ENCODE measurements at regions not wholly inside any gene's neighbourhood (a gene's known extent, or its start where the extent isn't known, plus 50 kb on each side); places are given as distances from the start of the nearest gene placed in this dataset.

DNA sequence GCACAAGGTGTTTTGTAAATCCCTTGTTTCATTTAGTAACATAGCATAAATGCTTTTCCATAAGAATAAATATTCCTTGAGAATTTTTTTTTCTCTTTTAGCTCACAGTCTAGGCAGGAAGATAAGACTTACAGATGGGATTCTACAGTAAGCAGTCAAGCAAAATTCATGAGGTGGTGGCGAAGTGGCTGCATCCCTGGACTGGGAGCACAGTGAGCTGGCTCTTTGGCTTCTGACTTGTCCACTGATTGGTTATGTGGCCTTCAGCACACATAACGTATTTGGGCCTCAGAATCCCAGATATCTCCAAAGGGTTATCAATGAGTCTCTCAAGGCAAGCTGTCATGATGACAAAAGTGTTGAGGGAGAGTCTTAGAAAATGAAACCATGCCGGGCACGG lies 99.8 kb downstream of the EBNA1BP2 start:
- Histone ChIP-seq H3K27me3 (ENCODE audit: control insufficient read depth, insufficient read depth, low read length) (no peaks in the 10 kb centered on the region), H3K36me3 (ENCODE audit: control insufficient read depth, insufficient read depth, low read length) (no peaks in the 10 kb centered on the region), H3K4me3 (ENCODE audit: low read depth, low read length) (no peak overlapping the region)
- TF ChIP-seq, protein P1, sequence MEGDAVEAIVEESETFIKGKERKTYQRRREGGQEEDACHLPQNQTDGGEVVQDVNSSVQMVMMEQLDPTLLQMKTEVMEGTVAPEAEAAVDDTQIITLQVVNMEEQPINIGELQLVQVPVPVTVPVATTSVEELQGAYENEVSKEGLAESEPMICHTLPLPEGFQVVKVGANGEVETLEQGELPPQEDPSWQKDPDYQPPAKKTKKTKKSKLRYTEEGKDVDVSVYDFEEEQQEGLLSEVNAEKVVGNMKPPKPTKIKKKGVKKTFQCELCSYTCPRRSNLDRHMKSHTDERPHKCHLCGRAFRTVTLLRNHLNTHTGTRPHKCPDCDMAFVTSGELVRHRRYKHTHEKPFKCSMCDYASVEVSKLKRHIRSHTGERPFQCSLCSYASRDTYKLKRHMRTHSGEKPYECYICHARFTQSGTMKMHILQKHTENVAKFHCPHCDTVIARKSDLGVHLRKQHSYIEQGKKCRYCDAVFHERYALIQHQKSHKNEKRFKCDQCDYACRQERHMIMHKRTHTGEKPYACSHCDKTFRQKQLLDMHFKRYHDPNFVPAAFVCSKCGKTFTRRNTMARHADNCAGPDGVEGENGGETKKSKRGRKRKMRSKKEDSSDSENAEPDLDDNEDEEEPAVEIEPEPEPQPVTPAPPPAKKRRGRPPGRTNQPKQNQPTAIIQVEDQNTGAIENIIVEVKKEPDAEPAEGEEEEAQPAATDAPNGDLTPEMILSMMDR (IDR thresholded peaks at IDR 0.05; ENCODE audit: insufficient read depth, low read length, poor library complexity, severe bottlenecking) = no peak
- no peak for DNase-seq (ENCODE audit: low read depth)

DNA sequence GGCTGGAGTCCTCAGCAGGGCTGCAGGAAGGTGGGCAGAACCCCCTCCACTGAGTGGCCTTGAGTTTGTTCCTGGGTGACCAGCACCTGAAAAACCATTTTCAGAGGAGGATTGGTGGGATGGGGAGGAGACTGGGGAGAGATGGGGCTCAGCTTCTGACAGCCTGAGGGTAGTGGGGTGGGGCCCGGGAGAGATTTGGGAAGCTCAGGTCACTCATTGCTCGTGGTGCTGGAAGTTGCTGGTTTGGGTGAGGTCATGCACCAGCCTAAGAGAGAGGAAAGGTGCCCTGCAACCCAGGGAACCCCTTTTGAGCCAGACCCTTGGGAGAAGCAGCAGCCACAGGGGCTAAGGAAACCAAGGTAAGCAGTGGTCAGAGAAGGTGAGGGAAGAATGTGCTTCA lies 100.8 kb downstream of the EBNA1BP2 start:
- Histone ChIP-seq H3K36me3 (ENCODE audit: control insufficient read depth, insufficient read depth, low read length) (no peaks in the 10 kb centered on the region), H3K4me3 (ENCODE audit: low read depth, low read length) (no peak overlapping the region), H3K27me3 (ENCODE audit: control insufficient read depth, insufficient read depth, low read length) (no peaks in the 10 kb centered on the region)
- DNase-seq (ENCODE audit: low read depth) = no peak
- TF ChIP-seq, protein P1 (IDR thresholded peaks at IDR 0.05; ENCODE audit: insufficient read depth, low read length, poor library complexity, severe bottlenecking) = no peak

DNA sequence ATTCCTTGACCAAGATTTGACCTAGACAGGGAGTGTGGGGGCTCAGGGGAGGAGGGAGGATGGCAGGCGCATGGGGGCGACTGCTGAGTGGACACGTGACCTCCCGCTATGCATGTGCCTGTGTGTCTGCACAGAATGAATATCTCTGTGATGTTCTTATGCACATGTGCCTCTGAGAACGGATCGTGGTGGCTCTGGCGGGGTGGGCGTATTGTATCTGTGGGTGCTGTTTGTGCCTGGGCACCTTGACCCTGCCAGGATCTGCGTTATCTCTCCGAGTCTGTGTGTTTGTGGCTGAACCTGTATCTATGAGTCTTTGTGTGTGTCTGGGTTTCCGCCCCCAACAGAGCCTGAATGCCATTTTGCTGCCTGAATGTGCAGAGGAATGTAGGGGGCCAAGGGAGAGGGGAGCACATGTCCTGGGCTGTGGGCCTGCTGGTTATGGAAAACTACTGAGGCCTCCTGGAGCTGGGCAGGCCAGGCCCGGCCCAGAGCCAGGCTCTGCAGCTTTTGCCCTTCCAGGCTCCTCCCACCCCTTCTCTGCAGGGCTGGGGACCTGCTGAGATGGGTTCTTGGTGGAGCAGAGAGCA lies 102.5 kb downstream of the EBNA1BP2 start:
- TF ChIP-seq, protein P1 (IDR thresholded peaks at IDR 0.05; ENCODE audit: insufficient read depth, low read length, poor library complexity, severe bottlenecking) = no peak

DNA sequence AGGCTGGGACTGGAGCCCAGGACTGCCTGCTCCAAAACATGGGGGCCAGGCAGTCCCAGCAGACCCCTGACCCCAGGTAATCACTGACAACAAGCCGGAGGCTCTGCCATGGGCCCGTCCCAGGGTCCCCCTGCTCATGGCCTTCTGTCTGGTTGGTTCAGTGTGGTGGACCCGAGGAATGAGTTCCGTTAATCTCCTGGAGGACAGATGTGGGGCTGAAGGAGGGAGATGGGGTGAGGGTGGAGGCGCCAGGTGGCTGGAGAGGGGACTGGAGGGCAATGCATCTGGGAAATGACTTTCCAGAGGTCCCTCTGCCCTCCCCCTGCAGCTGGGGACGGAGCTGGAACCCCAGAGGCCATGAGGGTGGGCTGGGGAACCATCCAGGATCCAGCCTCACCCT lies 103.2 kb downstream of the EBNA1BP2 start:
- no peaks in the 10 kb centered on the region for H3K27me3 ChIP-seq (ENCODE audit: control insufficient read depth, insufficient read depth, low read length)
- TF ChIP-seq, protein P1 (IDR thresholded peaks at IDR 0.05; ENCODE audit: insufficient read depth, low read length, poor library complexity, severe bottlenecking) = no peak
- no peak for DNase-seq (ENCODE audit: low read depth)
- H3K4me3 ChIP-seq (ENCODE audit: low read depth, low read length) = no peak overlapping the region
- no peaks in the 10 kb centered on the region for H3K36me3 ChIP-seq (ENCODE audit: control insufficient read depth, insufficient read depth, low read length)

More for the DNA sequence above, 102.5 kb downstream of the EBNA1BP2 start:
- no peaks in the 10 kb centered on the region for H3K27me3 ChIP-seq (ENCODE audit: control insufficient read depth, insufficient read depth, low read length)
- H3K36me3 ChIP-seq (ENCODE audit: control insufficient read depth, insufficient read depth, low read length) = no peaks in the 10 kb centered on the region
- no peak overlapping the region for H3K4me3 ChIP-seq (ENCODE audit: low read depth, low read length)
- DNase-seq (ENCODE audit: low read depth) = no peak

DNA sequence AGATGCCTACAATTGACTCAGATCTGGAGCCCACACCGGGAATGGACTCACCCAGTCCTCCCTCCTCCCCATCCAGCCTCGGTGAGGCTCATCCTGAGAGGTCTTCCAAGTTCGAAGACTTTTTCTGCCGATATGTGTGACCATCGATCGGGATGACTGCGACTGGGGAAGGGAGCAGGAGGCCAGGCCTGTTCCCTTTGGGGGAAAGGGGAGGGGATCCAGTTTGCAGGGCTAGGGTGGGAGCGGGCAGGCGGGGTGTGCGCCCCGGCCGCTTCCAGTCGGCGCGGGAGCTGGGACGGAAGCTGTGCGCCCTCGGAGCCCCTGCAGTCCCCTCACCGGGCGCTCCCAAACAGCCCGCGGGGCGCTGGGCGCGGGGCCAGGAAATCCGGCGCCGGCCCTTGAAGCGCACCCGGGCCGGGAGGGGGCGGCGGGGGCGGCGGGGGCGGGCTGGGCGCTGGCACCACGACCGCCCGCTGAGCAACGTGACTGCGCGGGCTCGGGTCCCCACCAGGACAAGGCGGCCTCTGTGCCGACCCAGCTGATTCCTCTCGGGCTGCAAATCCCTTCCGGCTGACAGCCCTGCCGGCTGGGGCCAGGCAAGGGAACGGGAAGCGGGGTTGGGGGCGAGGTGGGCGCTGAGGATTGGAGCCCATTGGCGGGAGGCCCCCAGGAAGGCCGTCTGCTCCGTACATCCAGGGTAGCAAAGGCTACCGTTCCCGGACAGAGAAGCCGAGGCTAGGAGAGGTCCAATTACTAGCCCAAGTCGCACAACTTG lies 103.9 kb downstream of the EBNA1BP2 start:
- H3K4me3 ChIP-seq (ENCODE audit: low read depth, low read length) = peak overlapping the region; percentile 30
- H3K27me3 ChIP-seq (ENCODE audit: control insufficient read depth, insufficient read depth, low read length) = no peaks in the 10 kb centered on the region
- no peaks in the 10 kb centered on the region for H3K36me3 ChIP-seq (ENCODE audit: control insufficient read depth, insufficient read depth, low read length)
- no peak for DNase-seq (ENCODE audit: low read depth)
- TF ChIP-seq, protein P1 (IDR thresholded peaks at IDR 0.05; ENCODE audit: insufficient read depth, low read length, poor library complexity, severe bottlenecking) = no peak

All from kidney epithelial cell (primary cell).